Upper lobe of right lung (tissue), 1 donor: ENCODE measurements at regions not wholly inside any gene's neighbourhood (a gene's known extent, or its start where the extent isn't known, plus 50 kb on each side); places are given as distances from the start of the nearest gene placed in this dataset.

Experiments
- ATAC-seq: fragments of 200-7000 bp; cut with Tn5 transposase; one replicate; pipeline ENCODE4 v1.9.1; 2020; ENCODE audit warnings: mild to moderate bottlenecking, moderate library complexity
- DNase-seq: peaks from one replicate; pipeline ENCODE4 v3.0.0-alpha.2; 2020
- H3K27ac ChIP-seq: fragments of 200-600 bp; one replicate; pipeline ENCODE4 v1.8.0; 2022
- H3K27me3 ChIP-seq: fragments of 200-600 bp; one replicate; pipeline ENCODE4 v1.8.0; 2022; ENCODE audit warnings: mild to moderate bottlenecking
- H3K36me3 ChIP-seq: fragments of 200-600 bp; one replicate; pipeline ENCODE4 v1.8.0; 2022
- H3K4me1 ChIP-seq: fragments of 200-600 bp; one replicate; pipeline ENCODE4 v1.8.0; 2022
- H3K4me3 ChIP-seq: fragments of 200-600 bp; one replicate; pipeline ENCODE4 v1.8.0; 2022; ENCODE audit warnings: mild to moderate bottlenecking
- H3K9me3 ChIP-seq: fragments of 200-600 bp; one replicate; pipeline ENCODE4 v1.8.0; 2022
- intact Hi-C: fragments of 100-400 bp; cut with DNase I; formaldehyde crosslinking; loops from one replicate; pipeline ENCODE4 v1.11.0; 2022
- TF ChIP-seq, protein P1 (sequence below): fragments of 200-600 bp; IDR thresholded peaks from one replicate; pipeline ENCODE4 v1.8.0; 2022; ENCODE audit warnings: antibody characterized with exemption
- donor health status: DM: no; HTN: yes; CAD: no; lungs with severe emphysema.

DNA sequence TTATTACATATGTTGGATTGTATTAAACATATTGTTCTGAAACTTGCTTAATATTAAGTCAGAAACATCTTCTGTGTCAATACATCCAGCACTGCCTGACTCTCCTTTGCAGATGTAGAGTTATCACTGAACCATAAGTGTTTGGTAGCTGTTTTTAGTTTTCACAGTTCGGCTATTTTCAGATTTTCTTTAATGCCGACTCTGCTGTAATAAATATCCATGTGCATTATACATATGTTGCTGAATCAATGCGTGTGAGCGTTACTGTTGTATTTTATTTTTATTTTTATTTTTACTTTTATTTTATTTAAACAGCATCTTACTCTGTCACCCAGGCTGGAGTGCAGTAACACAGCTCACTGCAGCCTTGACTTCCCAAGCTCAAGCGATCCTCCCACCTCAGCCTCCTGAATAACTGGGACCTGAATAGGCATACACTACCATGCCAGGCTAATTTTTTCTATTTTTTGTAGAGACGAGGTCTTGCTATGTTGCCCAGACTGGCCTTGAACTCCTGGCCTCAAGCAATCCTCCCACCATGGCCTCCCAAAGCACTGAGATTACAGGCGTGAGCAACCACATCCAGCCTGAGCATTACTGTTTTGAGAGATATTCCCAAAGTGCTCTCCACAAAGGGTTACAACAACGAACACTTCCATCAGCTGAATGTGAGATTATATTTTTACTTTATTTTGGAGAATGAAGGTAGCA, 50.7 kb upstream of the NOCT start:
- no peak for ATAC-seq
- Histone ChIP-seq H3K4me1 (no peaks in the 10 kb centered on the region), H3K36me3 (no peaks in the 10 kb centered on the region), H3K9me3 (no peaks in the 10 kb centered on the region), H3K27ac (no peak overlapping the region), H3K27me3 (no peaks in the 10 kb centered on the region), H3K4me3 (no peak overlapping the region)
- TF ChIP-seq, protein P1, sequence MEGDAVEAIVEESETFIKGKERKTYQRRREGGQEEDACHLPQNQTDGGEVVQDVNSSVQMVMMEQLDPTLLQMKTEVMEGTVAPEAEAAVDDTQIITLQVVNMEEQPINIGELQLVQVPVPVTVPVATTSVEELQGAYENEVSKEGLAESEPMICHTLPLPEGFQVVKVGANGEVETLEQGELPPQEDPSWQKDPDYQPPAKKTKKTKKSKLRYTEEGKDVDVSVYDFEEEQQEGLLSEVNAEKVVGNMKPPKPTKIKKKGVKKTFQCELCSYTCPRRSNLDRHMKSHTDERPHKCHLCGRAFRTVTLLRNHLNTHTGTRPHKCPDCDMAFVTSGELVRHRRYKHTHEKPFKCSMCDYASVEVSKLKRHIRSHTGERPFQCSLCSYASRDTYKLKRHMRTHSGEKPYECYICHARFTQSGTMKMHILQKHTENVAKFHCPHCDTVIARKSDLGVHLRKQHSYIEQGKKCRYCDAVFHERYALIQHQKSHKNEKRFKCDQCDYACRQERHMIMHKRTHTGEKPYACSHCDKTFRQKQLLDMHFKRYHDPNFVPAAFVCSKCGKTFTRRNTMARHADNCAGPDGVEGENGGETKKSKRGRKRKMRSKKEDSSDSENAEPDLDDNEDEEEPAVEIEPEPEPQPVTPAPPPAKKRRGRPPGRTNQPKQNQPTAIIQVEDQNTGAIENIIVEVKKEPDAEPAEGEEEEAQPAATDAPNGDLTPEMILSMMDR: no peak
- intact Hi-C loops: no loop called here
- no peak for DNase-seq

DNA sequence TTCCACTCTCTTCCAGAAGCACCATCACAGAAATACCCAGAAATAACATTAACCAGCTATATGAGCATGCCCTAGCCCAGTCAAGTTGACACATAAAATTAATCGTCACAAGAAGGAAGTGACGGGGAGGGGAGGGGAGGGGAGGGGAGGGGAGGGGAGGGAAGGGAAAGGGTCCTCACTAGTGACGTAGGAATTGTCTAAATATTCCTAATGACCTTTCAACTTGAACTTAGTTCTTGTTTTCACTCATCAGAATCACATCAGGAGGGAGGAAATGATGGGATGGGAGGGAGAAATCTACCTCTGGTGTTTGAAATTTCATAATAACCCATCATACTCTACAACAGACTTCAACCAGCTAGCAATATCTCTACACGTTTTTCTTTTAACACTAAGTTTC, 52.2 kb upstream of the NOCT start:
- ATAC-seq (no peak), DNase-seq (no peak)
- Histone ChIP-seq H3K27me3 (no peaks in the 10 kb centered on the region), H3K4me1 (no peaks in the 10 kb centered on the region), H3K36me3 (no peaks in the 10 kb centered on the region), H3K4me3 (no peak overlapping the region), H3K27ac (no peak overlapping the region), H3K9me3 (no peaks in the 10 kb centered on the region)
- intact Hi-C loops: no loop called here
- TF ChIP-seq, protein P1: no peak

DNA sequence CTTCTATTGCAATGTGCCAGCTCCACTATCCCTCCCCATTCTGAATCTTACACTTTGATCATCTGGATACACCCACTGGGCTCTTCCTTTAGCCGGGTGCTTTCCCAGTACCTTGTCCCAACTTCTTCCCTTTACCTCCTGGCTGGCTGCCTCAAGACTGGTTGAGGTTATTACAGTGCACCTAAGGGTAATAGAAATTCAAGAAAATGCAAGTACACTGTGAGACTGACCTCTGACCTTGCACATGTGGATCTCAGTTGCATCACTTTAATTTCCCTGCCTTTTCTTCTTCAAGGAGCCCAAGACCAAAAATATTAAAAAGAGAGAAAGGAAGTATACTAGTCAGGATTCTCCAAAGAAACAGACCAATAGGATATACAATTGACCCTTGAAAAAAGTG, 53.9 kb upstream of the NOCT start:
- ATAC-seq: no peak
- TF ChIP-seq, protein P1: no peak

DNA sequence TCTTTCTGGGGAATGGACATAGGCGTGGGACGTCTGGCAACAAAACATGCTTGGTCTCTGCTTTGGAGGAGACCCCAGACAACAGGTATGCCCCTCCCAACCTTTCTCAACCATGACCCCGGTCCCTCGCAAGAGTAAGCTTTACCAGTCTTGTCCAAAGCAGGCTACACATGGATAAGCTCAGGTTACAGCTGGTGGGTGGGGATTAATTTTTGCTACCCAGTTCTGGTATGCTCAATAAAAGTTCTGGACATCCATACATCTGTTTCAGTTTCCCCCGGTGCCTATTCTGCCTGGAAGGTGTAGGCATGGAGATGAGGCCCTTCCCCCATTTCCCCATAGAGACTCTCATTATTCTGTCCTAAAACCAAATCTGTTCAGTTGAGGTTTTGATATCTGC, 54.5 kb upstream of the NOCT start:
- intact Hi-C loops: no loop called here
- Histone ChIP-seq H3K4me1 (no peaks in the 10 kb centered on the region), H3K27me3 (no peaks in the 10 kb centered on the region), H3K27ac (no peak overlapping the region), H3K4me3 (no peak overlapping the region), H3K36me3 (no peaks in the 10 kb centered on the region), H3K9me3 (no peaks in the 10 kb centered on the region)
- TF ChIP-seq, protein P1: no peak
- DNase-seq (no peak), ATAC-seq (no peak)

More for the DNA sequence above, 53.9 kb upstream of the NOCT start:
- no peaks in the 10 kb centered on the region for H3K9me3 ChIP-seq
- no peak overlapping the region for H3K4me3 ChIP-seq
- no peaks in the 10 kb centered on the region for H3K27me3 ChIP-seq
- intact Hi-C loops: no loop called here
- no peak overlapping the region for H3K27ac ChIP-seq
- no peak for DNase-seq
- no peaks in the 10 kb centered on the region for H3K4me1 ChIP-seq
- H3K36me3 ChIP-seq: no peaks in the 10 kb centered on the region

DNA sequence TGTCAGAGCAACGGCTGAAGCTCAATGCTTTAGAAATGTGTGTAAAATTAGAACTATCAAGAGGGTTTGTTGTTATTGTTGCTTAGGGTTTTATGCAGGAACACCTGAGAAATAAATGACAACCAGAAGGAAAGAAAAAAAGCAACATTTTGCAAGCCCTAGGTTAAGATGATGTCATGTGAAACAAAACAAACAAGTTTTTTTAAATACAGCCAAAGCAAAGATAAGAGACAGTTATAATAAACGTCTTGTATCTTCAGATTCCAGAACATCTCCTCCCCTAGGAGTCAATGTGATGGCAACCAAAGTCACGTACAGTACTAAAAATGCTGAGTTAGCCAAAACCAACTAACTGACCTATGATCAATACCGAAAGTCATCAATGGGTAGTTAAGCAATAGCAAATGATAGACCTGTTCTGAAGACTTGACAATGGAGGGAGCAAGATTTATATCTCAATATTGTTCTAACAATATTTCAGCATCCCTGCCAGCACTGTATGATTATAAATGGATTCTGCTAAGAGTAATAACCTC, 55.3 kb upstream of the NOCT start:
- no peaks in the 10 kb centered on the region for H3K36me3 ChIP-seq
- TF ChIP-seq, protein P1: no peak
- no peak overlapping the region for H3K27ac ChIP-seq
- no peak for ATAC-seq
- H3K27me3 ChIP-seq: no peaks in the 10 kb centered on the region
- DNase-seq: no peak
- intact Hi-C loops: no loop called here
- H3K9me3 ChIP-seq: no peaks in the 10 kb centered on the region
- H3K4me1 ChIP-seq: no peaks in the 10 kb centered on the region
- H3K4me3 ChIP-seq: no peak overlapping the region
